GM21723 (cell line): ENCODE measurements at regions not wholly inside any gene's neighbourhood (a gene's known extent, or its start where the extent isn't known, plus 50 kb on each side); places are given as distances from the start of the nearest gene placed in this dataset.

Source experiments
- ATAC-seq: cut with Tn5 transposase; IDR thresholded peaks from one replicate; pipeline ENCODE4 v1.9.1; 2021; ENCODE audit warnings: mild to moderate bottlenecking, moderate library complexity; ENCODE audit not compliant: unreplicated experiment

DNA sequence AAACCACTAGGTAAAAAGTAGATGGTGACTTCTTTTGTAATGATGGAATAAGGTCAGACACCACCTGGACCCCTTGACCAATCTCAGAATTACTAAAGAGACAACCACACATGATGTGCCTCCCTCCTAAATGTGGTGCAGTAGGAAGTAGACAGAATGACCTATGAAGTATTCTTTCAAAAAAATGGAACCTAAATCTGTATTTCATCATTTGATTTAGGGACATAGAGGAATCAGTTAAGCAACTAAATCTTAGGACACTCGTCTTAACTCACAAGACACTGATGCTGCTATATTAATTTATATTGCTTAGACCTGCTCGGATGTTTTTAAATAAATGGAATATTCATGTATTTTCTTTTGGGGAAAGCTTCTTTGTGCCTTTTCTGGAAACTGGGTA is 80.9 kb upstream of the IRF2BP2 start:
- no peak for ATAC-seq

DNA sequence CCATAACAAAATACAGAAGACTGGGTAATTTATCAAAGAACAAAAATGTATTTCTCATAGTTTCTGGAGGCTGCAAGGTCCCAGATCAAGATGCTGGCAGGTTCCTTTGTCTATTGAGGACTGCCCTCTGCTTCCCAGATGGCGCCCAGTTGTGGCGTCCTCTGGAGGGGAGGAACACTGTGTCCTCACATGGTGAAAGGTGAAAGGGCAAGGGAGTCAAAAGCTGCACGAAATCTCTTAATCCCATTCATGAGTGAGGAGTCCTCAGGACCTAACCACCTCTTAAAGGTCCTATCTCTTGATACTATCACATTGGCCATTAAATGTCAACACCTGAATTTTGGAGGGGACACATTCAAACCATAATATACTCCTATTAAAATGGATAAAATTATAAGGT is 79.3 kb upstream of the IRF2BP2 start:
- ATAC-seq: no peak

GRCh38 chr1:234687011-234687410 is 77.0 kb upstream of the IRF2BP2 start:
- no peak for ATAC-seq

- no peak for ATAC-seq
Measured at GRCh38 chr1:234686035-234686434, 76.1 kb upstream of the IRF2BP2 start.

DNA sequence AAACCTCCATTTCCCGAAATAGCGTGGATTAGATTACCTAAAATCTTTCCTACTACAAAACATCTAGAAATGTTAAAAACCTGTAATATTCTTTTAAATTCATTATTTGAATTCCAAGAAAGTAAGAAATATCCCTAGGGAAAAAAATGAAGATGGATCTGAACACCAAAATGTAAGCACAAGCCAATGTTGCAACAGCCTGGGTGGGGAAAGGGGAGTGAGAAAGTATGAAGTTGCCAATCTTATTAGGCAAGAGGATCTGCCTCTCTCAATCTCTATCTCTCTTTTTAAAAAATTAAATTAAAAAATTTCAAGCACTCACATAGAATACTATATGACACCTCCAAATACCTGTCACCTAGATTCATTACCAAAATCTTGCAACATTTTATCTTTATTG is 74.9 kb upstream of the IRF2BP2 start:
- ATAC-seq: no peak

- ATAC-seq: no peak
Measured at GRCh38 chr1:234683861-234684632, 74.1 kb upstream of the IRF2BP2 start.

DNA sequence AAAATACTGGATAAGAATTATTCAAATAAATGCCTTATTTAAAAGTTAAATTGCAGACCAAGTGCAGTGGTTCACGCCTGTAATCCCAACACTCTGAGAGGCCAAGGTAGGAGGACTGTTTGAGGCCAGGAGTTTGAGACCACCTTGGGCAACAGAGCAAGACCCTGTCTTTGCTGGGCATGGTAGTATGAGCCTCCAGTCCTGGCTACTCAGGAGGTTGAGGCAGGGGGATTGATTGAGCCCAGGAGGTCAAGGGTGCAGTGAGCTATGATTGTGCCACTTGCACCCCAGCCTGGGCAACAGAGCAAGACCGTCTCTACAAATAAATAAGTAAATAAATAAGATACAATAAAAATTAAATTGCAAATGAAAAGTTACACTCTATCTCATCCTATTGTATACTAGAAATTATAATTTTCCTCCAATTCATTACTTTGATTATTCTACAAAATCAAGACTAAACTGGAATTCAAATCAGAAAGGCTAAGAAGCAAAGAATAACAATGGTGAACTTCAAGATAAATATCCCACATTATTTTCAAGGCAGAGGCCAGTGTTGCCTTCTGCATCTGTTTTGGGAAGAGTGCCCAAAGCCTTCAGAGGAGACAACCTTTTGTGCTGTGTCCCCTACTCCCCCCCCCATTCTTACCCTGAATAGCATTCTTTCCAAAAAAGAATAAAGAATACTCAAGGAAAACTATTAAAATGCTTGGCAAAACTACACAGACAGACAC is 73.3 kb upstream of the IRF2BP2 start:
- no peak for ATAC-seq

- no peak for ATAC-seq
Measured at GRCh38 chr1:234681990-234682389, 72.0 kb upstream of the IRF2BP2 start.

DNA sequence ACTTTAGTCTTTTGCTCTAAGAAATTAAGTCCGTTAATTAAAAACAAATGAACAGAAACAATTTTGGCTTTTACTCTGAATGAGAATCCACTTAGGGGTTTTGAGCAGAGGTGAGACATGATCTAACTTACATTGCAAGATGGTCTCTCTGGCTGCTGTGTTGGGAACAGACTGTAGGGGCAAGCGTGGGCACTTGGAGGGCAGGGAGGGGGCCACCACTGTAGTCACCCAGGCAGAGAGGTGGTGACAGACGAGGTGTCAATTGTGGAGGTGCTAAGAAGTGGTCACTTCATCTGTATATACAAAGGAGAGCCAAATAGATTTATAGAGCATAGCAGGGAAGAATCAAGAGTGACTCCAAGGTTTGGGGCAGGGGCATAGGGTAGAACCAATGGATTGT is 71.1 kb upstream of the IRF2BP2 start:
- ATAC-seq: no peak

DNA sequence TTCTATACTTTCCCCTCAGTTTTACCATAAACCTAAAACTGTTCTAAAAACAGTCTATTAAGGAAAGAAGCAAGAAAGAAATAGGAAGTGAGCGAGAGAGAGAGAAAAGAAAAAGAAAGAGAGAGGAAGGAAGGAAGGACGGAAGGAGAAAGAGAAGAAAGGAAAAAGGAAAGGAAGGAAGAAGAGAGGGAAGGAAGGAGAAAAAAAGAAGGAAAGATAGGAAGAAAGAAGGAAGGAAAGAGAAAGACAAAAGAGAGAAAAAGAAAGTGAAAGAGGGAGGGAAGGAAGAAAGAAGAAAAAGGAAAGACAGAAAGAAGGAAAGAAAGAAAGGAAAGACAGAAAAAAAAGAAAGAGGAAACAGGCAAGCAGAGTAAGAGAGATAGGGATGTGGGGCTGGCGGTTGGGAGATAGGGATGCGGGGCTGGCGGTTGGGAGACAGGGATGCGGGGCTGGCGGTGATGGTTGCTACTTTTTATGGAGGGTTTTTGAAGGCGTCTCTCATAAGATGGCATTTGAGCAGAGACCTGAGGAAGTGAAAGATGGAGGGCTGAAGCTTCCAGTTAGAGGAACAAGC is 70.4 kb upstream of the IRF2BP2 start:
- ATAC-seq: no peak

DNA sequence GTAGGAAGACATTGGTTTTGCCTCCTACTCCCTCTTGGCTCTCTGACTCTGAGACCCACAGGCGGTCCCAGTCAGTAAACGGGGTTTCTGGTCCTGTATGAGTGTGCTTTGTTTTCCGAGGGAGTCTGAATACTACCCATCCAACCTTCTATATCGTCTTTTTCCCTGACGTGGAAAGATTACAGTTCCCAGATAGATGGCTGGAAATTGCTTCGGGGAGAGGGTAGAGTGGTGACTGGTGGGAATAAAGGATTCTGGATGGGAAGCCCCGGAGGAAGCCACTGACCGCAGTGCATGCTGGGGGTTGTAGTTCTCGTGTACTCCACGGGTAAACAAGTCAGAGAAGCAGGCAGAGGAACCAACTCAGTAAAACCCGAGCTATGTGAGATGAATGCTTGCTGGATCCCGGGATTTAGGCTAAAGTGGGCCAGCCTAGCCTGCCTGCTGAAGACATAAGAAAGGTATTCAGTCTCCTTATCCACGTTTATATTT is 66.2 kb upstream of the IRF2BP2 start:
- ATAC-seq: peak; percentile 88

- ATAC-seq: no peak
Measured at GRCh38 chr1:234675572-234675971, 65.6 kb upstream of the IRF2BP2 start.

DNA sequence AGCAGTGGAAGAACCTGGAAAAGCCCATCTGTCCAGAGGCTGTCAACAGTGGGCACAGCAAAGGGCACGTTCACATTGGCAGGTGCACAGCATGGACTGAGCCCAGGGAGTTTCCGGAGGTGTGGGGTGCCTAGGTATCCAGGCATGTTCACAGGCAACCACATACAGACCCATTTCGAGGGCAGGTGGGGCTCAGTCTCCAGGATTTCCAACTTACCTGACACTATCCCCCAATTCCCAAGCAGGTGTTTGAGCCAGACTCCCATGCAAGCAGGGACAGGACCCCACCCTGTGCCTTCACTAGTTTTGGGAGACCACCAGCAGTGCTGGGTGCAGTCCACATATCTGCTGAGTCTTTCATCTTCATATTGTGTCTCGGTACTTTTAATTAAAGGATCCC is 65.0 kb upstream of the IRF2BP2 start:
- ATAC-seq: no peak

GRCh38 chr1:234674218-234674815 is 64.3 kb upstream of the IRF2BP2 start:
- no peak for ATAC-seq

- ATAC-seq: no peak
Measured at GRCh38 chr1:234672349-234673135, 62.6 kb upstream of the IRF2BP2 start.

DNA sequence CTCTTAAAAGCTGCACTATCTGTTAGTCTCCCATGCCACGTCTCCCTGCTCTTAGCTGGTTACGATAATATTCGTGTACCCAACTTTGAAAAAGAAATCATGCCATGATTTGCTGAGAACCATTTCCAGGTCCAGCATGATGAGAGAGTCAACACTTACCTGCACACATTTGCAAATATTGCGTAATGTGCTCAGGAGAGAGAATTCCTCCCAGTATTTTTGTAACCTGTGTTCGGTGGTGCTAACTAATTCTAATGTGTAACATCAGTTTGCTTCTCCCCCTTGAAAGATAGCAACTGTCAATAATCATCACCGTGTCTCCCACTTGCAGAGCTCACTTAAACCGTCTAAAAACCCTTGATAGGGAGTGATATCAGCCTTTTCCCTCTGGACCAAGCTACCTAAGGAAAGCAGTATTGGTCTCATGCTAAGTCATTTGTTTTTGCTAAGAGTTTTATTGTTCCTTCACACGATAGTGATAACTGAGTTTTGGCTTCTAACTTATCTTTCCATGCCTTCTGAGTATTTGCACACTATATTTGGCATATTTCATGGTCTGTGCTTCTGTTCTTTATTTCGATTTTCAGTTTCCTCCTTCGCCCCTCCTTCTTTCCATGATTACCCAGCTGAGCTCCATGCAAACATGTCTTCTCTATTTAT is 61.1 kb upstream of the IRF2BP2 start:
- no peak for ATAC-seq

- ATAC-seq: no peak
Measured at GRCh38 chr1:234669499-234669898, 59.5 kb upstream of the IRF2BP2 start.

- ATAC-seq: no peak
Measured at GRCh38 chr1:234668577-234668955, 58.6 kb upstream of the IRF2BP2 start.

DNA sequence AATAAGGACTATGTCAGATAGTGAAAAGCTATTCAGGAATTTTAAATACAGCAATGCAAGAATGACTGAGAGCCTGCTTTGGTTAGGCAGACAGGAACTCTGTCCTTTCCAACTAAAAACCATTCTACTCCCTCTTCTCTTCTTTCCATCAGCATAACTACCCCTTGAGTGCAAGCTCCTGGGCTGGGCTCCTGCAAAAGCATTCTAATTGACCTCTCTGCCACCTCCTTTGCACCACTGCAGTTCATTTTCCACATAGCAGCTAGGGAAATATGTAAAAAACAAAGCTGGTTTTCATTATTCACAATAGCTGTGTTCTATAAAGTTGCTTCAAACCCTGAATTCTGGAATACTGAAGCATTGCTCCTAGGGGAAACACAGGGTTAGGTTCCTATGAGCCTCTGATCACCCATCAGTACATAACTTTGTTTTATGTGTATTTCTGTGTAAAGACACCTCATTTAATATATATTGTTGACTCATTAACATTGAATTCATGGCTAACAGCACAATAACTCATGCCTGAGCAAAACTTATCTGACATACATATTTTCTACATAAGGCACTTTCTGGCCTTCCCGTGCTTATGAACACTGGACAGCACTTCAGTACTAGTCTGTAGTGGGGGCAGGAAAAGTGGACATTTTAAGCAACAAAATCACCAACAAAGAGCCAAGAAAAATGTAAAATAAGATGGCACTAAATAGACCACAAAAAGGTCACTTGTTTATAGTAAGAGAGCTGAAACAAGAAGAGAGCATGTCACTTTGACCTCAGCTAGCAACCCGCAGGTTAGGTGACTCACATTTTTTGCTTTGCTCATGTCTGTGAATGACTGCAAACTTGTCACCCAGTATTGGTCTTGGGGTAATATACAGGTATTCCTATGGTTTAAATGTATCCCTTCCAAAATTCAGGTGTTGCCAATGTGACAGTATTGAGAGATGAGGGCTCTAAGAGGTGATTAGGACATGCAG is 57.9 kb upstream of the IRF2BP2 start:
- no peak for ATAC-seq
